ENCODE measurements at regions not wholly inside any gene's neighbourhood (a gene's known extent, or its start where the extent isn't known, plus 50 kb on each side); places are given as distances from the start of the nearest gene placed in this dataset.
A peak's percentile ranks its signal among the peaks of the same experiment; 100 is the strongest.

GRCh38 chr2:81661081-81661480 is 1356.5 kb upstream of the LRRTM1 start:
- DNase-seq, result no peak

- DNase-seq, result no peak
Observed at GRCh38 chr2:81658227-81658626, 1353.7 kb upstream of the LRRTM1 start.

GRCh38 chr2:81650048-81650971 is 1345.8 kb upstream of the LRRTM1 start:
- DNase-seq, result no peak

- no peak for DNase-seq
Observed at GRCh38 chr2:81648806-81649205, 1344.3 kb upstream of the LRRTM1 start.

GRCh38 chr2:81648370-81648769 is 1343.8 kb upstream of the LRRTM1 start:
- no peak for DNase-seq

GRCh38 chr2:81647715-81648230 is 1343.2 kb upstream of the LRRTM1 start:
- no peak for DNase-seq

- no peak for DNase-seq
Observed at GRCh38 chr2:81645745-81646301, 1341.3 kb upstream of the LRRTM1 start.

- no peak for DNase-seq
Observed at GRCh38 chr2:81644189-81644588, 1339.6 kb upstream of the LRRTM1 start.

- DNase-seq, result no peak
Observed at GRCh38 chr2:81624825-81625224, 1320.3 kb upstream of the LRRTM1 start.

GRCh38 chr2:81600088-81600487 is 1295.5 kb upstream of the LRRTM1 start:
- DNase-seq, result no peak

GRCh38 chr2:81598453-81598852 is 1293.9 kb upstream of the LRRTM1 start:
- no peak for DNase-seq

GRCh38 chr2:81589406-81589805 is 1284.9 kb upstream of the LRRTM1 start:
- peak; percentile 40 for DNase-seq

GRCh38 chr2:81583311-81584108 is 1279.0 kb upstream of the LRRTM1 start:
- DNase-seq, result no peak

- no peak for DNase-seq
Observed at GRCh38 chr2:81576713-81577112, 1272.2 kb upstream of the LRRTM1 start.

GRCh38 chr2:81551040-81551634 is 1246.6 kb upstream of the LRRTM1 start:
- no peak for DNase-seq

GRCh38 chr2:81550277-81550676 is 1245.7 kb upstream of the LRRTM1 start:
- DNase-seq, result no peak

- no peak for DNase-seq
Observed at GRCh38 chr2:81549646-81550045, 1245.1 kb upstream of the LRRTM1 start.

GRCh38 chr2:81545626-81546025 is 1241.1 kb upstream of the LRRTM1 start:
- DNase-seq, result no peak

- no peak for DNase-seq
Observed at GRCh38 chr2:81542119-81542518, 1237.6 kb upstream of the LRRTM1 start.

- DNase-seq, result no peak
Observed at GRCh38 chr2:81529944-81530343, 1225.4 kb upstream of the LRRTM1 start.

- no peak for DNase-seq
Observed at GRCh38 chr2:81528852-81529480, 1224.4 kb upstream of the LRRTM1 start.

GRCh38 chr2:81523344-81523743 is 1218.8 kb upstream of the LRRTM1 start:
- DNase-seq, result no peak

All from tongue (tissue), 1 donor.